ENCODE measurements at regions not wholly inside any gene's neighbourhood (a gene's known extent, or its start where the extent isn't known, plus 50 kb on each side); places are given as distances from the start of the nearest gene placed in this dataset.
"Not testable (repeated sequence)": the region's sequence is repeated elsewhere in the genome, so short reads cannot be mapped to it uniquely, and the experiment has no call there.

DNA sequence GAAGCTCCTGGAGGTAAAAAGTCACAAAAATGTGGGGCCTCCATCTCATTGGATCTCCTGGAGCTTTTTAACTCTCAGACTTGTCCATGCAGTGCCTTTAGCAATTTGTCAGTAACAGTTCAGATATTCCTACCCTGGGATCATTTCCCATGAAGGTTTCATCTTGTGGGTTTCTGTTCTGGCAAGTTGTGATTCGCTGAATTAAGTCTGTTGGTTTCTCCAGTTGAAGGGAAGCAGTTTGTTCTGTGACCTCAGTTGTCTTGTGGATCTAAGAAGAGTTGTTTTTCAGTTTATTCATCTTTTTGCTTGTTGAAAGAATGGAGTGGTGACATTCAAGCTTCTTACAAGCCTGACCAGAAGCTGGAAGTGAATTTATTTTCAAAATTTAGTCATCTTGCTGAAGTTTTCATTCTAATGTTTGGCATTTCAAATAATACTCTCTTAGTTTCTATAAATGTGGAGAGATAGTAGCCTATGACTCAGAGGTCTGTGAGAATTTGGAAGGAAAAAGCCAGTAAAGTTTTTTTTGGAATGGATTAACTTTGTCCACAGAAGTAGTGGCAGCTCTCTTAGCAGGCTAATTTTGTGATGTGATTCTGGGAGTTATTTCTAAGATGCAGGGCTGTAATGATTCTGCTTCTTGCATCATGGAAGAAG, 120.1 kb upstream of the CSNK1A1L start:
- no peak for DNase-seq

DNA sequence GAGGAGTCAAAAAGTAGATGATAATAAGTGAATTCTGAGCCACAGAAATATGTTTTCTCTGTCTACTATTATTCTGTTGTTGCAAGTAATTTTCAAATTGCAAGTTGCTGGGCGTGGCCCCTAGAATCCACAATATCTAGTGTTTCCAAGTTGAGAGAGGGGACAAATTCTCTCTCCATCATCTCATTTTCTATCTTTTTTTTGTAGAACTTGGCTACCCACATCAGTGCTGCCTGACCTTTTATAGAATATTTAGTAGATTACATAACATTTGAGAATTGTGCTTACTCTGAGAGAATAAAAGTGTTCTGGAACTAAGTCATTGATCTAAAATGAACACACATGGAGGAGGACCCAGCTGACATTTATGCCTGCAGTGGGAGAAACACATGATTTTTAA, 110.9 kb upstream of the CSNK1A1L start:
- DNase-seq = no peak

DNA sequence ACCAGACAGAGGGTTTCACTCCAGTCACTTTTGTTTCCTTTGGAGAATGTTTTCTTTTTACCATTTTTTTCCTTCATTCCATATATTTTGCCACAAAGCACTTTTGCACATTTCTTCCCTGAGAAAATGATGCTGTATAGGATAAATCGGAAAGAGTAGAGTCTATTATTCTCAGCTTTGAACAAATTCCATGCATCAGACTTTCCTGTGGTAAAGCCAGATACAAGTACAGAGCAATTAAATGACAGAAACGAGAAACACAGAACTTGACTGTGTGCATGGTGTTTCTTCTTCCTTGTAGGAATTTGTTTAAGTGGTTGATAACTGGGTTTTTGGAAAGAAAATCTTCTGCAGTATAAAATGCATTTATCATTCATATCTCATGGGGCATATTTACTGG, 107.4 kb upstream of the CSNK1A1L start:
- DNase-seq = no peak

DNA sequence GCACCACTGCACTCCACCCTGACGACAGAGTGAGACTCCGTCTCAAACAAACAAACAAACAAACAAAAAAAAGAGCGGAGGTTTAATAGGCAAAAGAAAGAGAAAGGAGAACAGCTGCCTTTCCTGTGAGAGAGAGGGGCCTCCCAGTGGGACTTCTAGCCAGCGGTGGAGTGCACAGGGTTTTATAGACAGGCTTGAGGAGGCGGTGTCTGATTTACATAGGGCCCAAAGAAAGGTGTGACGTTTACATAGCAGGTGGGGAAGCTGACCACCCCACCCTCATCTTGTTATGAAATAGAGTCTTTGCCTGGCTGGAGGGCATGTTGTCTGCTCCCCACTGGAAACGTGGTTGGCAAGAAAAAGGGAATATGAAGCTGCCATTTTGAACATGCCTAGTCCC, 106.0 kb upstream of the CSNK1A1L start:
- DNase-seq = no peak

DNA sequence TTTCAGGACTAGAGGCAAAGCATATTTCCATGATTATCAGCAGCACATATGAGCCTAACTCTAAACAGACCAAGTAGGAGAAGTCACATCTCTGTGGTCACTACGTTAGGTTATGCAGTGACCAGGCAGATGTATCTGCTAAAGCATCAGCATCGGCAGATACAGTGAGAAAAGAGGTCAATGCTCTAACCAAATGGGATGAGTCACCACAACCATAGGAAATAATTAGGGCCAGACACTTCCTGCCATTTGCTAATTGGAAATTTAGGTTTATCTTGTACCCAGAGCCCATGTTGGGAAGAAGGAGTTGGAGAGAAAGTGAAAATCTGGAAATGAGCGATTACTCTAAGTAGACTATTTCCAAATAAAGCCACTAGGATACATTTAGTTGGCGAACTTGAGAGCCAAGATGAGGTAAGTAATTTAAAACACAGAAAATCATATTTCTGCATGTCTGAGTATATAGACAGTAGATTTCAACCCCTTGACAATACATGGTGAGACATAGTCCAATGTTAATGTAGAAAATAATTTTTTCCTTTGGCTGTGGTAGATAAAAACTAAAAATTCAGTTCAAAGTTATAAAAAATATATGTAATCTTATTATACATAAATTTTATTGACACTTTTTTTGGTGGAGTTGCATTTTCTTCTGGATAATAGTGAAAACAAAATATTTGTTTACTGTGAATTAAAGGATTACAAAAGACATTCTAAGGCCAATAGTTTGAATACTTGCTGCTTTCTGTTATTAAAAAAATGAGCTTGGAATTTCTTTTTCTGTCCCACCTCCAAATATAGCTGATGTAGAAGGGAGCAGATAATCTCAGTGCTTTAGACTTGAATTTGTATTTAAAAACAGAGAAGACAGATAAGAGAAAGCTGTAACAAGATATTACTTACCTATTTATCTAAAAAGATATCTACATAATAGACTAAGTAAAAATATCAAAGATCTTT, 104.4 kb upstream of the CSNK1A1L start:
- DNase-seq = no peak

DNA sequence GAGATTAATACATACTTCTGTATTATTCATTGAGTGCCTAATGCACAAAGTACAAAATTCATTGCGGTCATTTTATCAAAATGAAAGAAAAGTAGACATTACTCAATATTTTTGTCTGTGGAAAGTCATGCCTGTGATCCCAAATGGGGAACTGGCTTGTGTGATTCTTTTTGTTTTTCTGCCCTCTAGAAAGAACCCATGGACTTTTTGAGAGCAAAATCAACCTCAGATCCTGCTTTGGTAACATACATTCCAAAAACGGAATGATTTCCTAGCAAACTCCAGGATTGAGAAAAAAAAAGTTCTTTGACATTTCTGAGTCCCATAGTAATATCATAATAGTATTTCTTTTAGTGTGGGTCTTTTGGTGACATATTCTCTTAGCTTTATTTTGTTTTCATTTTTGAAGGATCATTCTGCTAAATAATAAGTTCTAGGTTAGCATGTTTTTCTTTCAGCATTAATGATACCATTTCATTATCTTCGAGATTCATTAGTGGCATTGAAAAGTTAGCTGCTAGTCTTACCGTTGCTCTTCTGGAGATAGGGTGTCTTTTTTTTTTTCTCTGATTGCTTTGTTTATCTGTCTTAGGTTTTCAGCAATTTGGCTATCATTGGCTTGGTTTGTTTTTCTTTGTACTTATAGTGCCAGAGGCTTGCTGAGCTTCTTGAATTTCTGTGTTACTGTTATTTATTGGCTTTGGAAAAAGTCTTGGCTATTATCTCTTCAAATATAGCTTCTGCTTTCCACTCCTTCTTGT, 102.4 kb upstream of the CSNK1A1L start:
- DNase-seq = no peak

DNA sequence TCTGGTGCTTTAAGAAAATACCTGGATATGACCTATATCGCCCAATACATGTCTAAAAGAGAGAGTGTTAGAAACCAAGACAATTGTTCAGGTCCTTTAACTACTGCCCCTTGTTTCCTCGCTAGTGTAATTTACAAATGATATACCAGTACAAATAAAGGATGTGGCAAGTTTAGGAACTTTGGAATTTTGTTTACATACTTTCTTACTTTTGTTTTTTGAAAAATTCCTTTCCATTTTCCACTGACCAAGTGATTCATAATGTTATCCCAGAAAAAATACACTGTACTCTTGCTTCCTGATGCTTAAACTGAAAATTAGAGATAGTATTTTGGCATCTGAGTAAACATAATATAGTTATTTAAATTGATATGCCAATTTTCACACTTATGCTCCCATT, 96.8 kb upstream of the CSNK1A1L start:
- no peak for DNase-seq

DNA sequence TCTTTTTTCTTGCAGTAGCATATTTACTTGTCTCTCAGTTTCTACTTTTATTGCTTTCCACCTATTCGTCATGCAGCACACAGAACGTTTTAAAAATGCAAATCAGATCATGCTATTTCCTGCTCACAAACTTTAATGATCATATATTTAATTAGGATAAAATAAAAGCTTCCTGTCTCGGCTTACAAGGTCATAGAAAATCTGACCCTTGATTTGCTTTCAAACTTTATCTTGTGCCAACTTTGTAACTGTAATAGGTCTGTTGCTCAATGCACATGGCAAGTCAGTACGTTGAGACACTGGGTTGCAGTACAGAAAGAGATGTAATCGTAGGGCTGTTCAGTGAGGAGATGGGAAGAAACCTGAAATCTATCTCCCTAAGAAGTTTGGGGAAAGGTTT, 95.6 kb upstream of the CSNK1A1L start:
- DNase-seq = no peak

DNA sequence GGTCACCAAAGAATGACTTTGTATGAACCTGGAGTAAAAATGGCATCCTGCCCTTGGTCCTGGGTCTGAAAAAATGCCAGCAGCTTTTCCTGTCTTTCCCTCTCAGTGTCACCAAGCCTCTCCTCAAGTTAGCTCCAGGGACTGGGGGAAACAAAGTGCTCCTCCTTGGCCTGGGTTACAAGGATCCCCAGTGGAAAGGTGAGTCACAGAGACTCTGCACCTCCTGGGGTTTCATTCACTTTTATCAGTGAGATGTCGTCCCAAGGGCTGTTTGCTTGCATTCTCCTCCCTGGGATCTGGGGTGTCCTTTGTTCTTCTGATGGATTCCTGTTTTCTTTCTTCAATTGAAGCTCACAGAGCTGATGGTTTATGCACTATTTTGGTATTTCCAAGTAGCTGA, 93.2 kb upstream of the CSNK1A1L start:
- no peak for DNase-seq

DNA sequence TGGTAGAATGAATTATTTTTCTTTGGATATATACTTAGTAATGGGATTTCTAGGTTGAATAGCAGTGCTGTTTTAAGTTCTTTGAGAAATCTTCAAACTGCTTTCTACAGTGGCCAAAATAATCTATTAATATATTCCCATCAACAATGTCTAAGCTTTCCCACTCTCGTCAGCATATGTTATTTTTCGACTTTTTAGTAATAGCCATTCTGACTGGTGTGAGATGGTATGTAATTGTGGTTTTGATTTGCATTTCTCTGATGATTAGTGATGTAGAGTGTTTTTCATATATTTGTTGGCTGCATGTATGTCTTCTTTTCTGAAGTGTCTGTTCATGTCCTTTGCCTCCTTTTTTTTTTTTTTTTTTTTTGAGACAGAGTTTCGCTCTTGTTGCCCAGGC, 90.2 kb upstream of the CSNK1A1L start:
- DNase-seq = no peak

DNA sequence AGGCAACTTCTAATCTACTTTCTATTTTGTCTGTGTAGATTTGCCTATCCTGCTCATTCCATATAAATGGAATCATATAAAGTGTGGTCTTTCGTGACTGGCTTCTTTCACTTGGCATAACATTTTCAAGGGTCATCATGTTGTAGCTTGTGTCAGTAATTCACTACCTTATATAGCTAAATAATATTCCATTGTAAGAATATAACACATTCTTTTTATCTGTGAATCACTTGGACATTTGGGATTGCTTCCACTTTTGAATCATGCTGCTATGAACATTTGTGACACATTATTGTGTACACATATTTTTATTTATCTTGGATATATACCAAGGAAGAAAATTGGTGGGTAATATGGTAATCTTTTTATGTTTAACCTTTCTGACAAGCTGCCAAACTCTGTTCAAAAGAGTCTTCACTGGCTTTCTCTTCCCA, 89.0 kb upstream of the CSNK1A1L start:
- DNase-seq = no peak

DNA sequence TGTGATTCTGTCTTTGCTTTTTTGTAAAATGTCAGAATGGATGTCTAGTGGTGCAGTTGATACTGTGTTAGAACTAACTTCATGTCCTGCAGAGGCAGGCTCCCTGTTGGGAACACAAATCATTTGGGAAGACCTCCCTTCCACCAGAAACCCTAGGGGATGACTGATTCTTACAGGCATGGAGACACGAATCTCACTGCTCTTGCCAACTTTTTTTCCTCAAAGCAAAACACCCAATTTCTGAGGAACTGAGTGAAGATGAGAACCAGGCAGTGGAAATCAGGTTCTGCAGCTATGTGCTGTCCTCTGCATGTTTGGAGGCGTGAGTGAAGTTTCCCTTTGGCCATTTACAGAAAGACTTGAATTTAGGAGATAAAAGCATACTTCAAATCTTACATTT, 87.5 kb upstream of the CSNK1A1L start:
- DNase-seq = no peak

DNA sequence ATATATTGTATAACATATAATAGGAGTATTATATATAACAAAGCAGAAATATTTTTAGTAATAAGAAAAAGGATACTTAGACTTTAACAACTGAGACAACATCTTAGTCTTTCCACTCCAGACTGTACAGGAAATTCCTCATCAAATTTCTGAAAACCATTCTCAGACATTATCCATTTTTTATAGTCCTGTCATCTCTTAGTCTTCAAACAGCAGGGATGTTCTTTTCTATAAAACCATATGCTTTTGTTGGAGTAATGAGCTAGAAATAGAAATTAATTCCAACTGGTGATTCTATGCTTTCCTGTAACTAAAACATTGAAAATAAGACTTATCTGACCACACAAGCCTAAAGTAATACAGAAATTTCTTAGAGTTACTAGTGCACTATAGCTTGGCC, 82.2 kb upstream of the CSNK1A1L start:
- no peak for DNase-seq

DNA sequence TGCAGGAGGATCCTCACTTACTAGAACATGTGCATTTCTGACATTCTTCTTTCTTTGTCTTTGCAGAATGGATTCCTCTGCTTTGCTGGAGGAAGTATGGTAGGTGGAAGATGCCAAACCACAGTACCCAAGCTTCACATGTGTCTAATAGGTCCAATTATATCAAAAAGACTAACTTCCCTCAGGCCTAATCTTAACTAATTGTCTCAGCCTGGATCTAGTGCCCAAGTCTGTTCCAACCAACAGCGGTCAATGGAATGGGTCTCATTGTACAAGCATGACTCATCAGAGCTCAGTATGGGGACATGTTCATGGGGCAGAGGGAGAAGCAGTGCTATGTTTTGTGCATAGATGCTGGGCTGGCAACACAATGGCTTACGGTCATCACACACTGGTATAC, 81.6 kb upstream of the CSNK1A1L start:
- no peak for DNase-seq

DNA sequence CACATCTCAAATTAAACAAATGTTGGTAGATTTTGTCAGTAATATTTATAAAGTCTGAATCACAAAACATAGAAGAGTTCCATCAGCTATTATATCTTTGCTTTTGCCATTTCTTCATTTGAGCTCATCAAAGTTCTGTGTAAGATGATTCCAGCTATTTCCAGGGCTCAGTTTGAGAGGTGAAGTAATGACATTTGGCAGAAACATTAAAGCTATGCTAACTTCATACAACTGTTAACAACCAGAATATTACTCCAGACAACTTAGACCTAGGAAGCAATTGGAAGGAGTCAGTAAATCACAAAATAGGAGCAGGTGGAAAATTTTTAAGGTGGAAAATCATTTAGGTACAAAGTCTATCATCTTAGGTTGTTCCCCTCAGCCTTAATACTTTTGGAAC, 76.2 kb upstream of the CSNK1A1L start:
- no peak for DNase-seq

DNA sequence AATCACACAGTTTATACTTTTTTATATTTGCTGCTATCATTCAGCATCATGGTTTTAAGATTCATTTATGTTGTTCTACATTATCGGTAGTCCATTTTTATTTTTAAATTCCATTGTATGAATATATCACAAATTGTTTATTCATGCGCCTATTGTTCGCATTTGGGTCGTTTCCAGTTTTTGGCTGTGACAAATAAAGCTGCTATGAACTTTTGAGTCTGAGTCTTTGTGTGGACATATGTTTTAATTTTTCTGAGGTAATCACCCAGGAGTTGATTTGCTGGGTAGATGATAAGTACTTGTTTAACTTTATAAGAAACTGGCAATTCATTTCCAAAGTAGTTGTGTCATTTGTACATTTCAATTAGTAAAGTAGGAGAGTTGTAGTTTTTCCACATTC, 74.2 kb upstream of the CSNK1A1L start:
- DNase-seq = no peak

DNA sequence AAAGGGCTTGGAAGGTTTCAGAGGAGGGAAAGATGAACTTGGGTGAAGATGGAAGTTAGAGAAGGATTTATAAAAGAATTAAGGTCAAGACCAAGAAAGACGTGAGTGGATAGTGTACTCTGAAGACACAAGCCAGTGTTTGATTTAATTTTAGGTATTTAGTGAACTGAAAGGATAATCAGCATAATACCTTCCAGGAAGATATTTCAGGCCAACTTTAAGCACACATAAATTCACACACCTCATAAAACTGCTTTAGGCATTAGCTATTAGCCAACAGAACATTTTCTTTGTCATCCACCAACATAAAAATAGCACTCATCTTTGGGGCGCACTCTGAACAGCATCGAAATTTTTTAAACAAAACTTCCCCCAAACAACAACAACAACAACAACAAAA, 71.7 kb upstream of the CSNK1A1L start:
- no peak for DNase-seq

DNA sequence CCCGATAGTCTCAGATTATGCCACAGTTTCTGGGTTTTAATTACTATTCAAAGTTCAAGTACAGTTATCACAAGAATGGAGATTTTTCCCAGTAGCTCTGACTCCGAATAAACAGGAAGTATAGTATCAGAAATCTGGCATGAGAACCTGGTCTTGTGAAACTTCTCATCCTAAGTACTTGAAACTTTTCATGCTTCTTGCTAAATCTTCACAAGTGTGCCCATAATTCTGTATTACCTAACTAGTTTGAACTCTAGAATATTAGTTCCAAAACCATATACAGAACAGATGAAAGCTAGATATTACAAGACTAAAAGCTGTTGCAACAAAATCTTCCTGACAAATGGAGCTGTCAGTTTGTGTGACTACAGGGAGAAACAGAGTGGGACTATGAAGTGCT, 70.5 kb upstream of the CSNK1A1L start:
- no peak for DNase-seq

DNA sequence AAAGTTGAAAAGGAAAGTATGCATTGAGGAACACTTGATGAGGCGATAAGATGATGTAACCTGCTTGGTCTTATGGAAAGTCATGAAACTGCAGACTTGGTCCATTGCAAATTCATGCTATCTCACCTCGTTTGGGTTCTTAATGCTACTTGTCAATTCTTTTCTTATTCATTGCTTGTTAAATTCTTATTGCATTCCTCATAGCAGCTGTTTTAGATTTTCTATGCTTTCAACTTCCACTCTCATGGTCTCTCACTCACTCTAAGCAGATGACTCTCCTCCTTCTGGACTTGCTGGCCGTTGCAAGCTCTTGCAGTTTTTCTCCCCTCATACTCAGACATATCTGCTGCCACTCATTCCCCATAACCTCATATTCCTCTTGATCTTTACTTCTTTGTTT, 67.8 kb upstream of the CSNK1A1L start:
- no peak for DNase-seq

DNA sequence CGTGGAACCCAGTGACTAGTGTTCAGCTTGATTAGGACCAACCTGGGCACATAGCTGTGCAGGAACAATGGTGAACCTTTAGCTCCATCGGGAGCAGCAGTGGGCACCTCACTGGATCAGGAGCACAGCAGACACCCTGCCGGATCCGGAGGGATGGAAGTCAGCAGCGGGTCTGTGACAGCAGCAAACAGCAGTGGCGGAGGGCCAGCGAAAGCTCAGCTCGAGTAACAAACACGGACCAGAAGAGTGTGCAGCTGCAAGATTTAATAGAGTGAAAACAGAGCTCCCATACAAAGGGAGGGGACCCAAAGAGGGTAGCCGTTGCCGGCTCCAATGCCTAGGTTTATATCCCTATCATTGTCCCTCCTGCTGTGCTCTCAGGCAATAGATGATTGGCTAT, 66.8 kb upstream of the CSNK1A1L start:
- DNase-seq = not testable (repeated sequence)

DNA sequence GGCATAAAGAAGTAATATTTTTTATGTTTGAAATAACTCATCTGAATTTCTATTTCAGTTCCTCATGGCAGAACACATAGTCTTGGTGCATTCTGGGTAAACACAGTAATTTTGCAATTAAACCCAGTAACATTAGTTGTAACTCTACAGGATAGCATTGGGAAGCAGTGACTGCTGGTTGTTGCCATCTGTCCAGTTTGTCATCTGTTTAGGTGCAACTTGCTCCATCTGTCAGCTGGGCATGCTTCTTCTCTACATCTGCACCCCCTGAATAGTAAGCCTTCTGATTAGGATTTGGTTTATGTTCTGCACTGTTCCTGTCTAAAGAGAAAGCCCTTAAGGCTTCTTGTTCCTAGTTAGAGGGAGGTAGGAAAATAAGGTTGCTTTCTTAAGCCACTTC, 63.5 kb upstream of the CSNK1A1L start:
- no peak for DNase-seq

DNA sequence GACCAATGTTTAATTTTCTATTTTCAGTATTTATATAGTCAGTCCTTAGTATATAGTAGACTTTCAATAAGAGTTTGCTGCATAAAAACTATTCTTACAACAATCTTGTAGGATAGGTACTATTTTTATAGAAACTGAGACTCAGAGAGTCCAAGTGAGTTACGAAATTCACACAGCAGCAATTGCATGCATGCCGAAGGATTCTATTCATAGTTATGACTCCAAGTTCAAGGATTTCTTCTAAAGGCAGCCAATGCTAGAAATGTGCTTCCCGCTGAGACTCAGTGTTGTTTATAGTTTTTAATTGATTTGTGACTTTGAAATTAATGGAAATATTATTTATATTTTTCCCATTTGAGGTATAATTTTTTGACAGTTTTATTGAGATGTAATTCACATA, 62.7 kb upstream of the CSNK1A1L start:
- DNase-seq = no peak

DNA sequence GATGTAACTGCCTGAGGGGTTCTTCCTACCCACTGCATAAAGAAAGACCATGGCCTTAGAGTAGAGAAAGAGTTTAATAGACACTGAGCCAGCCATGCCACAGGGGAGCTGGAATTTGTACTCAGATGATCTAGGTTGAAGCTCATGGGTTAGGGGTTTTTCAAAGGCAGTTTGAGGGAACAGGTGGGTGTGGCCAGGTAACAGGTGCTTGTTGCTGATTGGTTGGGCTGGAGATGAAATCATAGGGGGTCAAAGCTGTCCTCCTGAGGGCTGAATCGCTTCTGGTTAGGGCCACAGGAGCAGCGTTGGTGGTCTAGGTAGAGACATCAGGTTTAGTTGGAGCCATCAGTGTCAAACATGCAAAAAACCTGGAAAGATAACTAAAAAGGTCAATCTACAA, 59.2 kb upstream of the CSNK1A1L start:
- DNase-seq = no peak

All from renal pelvis (tissue), 1 donor.